ENCODE measurements at regions not wholly inside any gene's neighbourhood (a gene's known extent, or its start where the extent isn't known, plus 50 kb on each side); places are given as distances from the start of the nearest gene placed in this dataset.
"Not testable (repeated sequence)": the region's sequence is repeated elsewhere in the genome, so short reads cannot be mapped to it uniquely, and the experiment has no call there.

DNA sequence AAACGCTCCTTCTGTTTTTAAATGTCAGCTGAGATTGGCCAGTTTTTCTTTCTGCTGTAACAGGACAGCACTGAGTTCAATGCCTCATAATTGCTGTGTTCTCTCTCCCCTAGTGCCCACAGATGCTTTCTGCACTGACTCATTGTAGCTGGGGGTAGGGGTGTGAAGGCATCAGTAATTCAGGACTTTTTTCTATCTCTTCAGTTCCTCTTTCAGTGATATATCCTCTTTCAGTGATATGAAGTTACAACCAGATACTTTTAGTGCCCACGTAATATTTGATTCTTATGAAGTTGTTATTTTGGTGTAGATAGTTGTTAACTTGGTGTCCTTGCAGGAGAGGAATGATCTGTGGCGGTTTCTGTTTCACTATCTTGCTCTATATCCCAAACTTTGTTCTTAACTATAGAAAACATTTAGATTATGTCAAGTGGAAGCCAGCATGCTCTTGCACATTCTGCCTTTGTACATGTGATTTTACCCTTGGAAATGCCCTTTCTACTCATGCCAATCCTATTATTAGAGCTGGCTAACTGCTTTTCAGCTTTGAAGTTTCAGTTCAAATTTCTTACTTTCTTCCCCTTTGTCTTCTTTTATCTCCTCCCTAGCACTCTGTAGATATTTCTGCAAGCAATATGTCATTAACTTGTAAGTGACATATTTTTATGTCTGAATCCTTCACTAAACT, 1258.4 kb downstream of the FAM133A start:
- Histone ChIP-seq H3K27me3 (no peaks in the 10 kb centered on the region), H3K9me3 (no peaks in the 10 kb centered on the region), H3K4me3 (no peak overlapping the region), H3K36me3 (no peaks in the 10 kb centered on the region), H3K4me1 (no peaks in the 10 kb centered on the region), H3K27ac (replicated peaks in 1 of 4) (no peak overlapping the region)
- 69% methylated on average over 3 of the region's 3 CpGs for WGBS
- intact Hi-C loops (cut with DNase I), result no loop called here
- no peak for DNase-seq (ENCODE audit: extremely low spot score)
- TF ChIP-seq EP300 (IDR thresholded peaks at IDR 0.05) (no peak), POLR2AphosphoS5 (IDR thresholded peaks at IDR 0.05) (no peak), POLR2A (IDR thresholded peaks at IDR 0.05; ENCODE audit: low read depth) (no peak)
- TF ChIP-seq, protein P1, sequence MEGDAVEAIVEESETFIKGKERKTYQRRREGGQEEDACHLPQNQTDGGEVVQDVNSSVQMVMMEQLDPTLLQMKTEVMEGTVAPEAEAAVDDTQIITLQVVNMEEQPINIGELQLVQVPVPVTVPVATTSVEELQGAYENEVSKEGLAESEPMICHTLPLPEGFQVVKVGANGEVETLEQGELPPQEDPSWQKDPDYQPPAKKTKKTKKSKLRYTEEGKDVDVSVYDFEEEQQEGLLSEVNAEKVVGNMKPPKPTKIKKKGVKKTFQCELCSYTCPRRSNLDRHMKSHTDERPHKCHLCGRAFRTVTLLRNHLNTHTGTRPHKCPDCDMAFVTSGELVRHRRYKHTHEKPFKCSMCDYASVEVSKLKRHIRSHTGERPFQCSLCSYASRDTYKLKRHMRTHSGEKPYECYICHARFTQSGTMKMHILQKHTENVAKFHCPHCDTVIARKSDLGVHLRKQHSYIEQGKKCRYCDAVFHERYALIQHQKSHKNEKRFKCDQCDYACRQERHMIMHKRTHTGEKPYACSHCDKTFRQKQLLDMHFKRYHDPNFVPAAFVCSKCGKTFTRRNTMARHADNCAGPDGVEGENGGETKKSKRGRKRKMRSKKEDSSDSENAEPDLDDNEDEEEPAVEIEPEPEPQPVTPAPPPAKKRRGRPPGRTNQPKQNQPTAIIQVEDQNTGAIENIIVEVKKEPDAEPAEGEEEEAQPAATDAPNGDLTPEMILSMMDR (IDR thresholded peaks at IDR 0.05), result no peak

DNA sequence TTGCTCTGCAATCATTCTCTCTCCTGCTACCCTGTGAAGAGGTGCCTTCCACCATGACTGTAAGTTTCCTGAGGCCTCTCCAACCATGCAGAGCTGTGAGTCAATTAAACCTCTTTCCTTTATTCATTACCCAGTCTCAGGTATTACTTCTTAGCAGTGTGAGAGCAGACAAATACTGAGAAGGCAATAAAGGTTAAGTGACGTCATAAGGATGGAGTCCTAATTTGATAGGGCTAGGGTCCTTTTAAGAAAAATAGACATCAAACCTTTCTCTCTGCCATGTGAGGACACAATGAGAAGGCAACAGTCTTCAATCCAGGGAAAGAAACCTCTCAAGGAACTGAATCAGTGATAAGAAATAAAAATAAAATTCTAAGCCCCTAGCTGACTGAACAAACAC, 1262.7 kb downstream of the FAM133A start:
- H3K27me3 ChIP-seq, result no peaks in the 10 kb centered on the region
- no peaks in the 10 kb centered on the region for H3K36me3 ChIP-seq
- no peaks in the 10 kb centered on the region for H3K4me1 ChIP-seq
- no peaks in the 10 kb centered on the region for H3K9me3 ChIP-seq
- no peak overlapping the region for H3K4me3 ChIP-seq
- intact Hi-C loops (cut with DNase I), result no loop called here
- 75% methylated on average over 1 of the region's 1 CpG for WGBS
- no peak overlapping the region for H3K27ac ChIP-seq (replicated peaks in 1 of 4)
- TF ChIP-seq POLR2AphosphoS5 (IDR thresholded peaks at IDR 0.05), result no peak
- TF ChIP-seq, protein P1 (IDR thresholded peaks at IDR 0.05), result no peak
- no peak for TF ChIP-seq EP300 (IDR thresholded peaks at IDR 0.05)
- no peak for TF ChIP-seq POLR2A (IDR thresholded peaks at IDR 0.05; ENCODE audit: low read depth)
- DNase-seq (ENCODE audit: extremely low spot score), result no peak

DNA sequence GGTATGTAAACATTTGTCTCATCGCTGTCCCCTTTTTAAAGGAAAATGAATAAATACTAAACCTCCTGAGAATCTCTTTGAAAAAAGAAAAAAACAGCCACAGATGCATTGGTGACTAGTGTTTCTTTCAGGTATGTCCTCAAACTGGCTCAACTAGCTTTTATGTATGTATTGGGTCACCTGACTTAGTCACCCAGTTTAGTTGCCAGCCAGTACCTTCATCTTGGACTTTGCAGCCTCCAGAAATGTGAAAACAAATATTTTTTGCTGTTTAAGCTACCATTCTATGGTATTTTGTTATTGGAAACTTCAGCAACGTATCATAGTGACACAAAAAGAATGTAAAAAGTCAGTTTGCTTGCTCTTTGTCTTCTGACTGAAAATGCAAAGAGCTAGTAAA, 1263.5 kb downstream of the FAM133A start:
- intact Hi-C loops (cut with DNase I), result no loop called here
- no peaks in the 10 kb centered on the region for H3K36me3 ChIP-seq
- DNase-seq (ENCODE audit: extremely low spot score), result no peak
- H3K27ac ChIP-seq (replicated peaks in 1 of 4), result no peak overlapping the region
- no peaks in the 10 kb centered on the region for H3K9me3 ChIP-seq
- no peak for TF ChIP-seq POLR2A (IDR thresholded peaks at IDR 0.05; ENCODE audit: low read depth)
- no peak for TF ChIP-seq EP300 (IDR thresholded peaks at IDR 0.05)
- TF ChIP-seq, protein P1 (IDR thresholded peaks at IDR 0.05), result no peak
- no peak for TF ChIP-seq POLR2AphosphoS5 (IDR thresholded peaks at IDR 0.05)
- WGBS, result 53% methylated on average over 2 of the region's 2 CpGs
- no peaks in the 10 kb centered on the region for H3K4me1 ChIP-seq
- no peaks in the 10 kb centered on the region for H3K27me3 ChIP-seq
- no peak overlapping the region for H3K4me3 ChIP-seq

DNA sequence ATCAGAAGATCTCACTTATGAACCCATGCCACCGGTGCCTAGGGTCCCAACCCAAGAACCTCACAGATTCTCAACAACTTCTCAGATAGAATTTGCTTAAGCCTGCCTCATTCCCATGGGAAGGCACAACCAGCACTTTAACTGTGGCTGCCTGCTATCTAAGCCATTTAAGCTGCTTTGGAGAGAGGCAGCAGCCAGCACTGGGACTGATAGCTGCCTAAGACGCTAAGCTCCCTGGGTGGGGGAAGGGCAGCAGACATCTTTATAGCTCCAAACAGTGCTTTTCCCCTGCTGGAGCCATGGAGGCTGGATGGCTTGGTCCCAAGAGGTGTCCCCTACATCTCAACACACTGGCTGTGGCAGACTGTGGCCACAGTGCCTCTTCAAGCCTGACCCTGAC, 1268.6 kb downstream of the FAM133A start:
- H3K27me3 ChIP-seq, result no peaks in the 10 kb centered on the region
- H3K4me3 ChIP-seq, result no peak overlapping the region
- no peak for TF ChIP-seq POLR2A (IDR thresholded peaks at IDR 0.05; ENCODE audit: low read depth)
- TF ChIP-seq, protein P1 (IDR thresholded peaks at IDR 0.05), result no peak
- no peak for TF ChIP-seq POLR2AphosphoS5 (IDR thresholded peaks at IDR 0.05)
- TF ChIP-seq EP300 (IDR thresholded peaks at IDR 0.05), result no peak
- intact Hi-C loops (cut with DNase I), result no loop called here
- no peaks in the 10 kb centered on the region for H3K9me3 ChIP-seq
- no peaks in the 10 kb centered on the region for H3K4me1 ChIP-seq
- H3K36me3 ChIP-seq, result no peaks in the 10 kb centered on the region
- WGBS, result 65% methylated on average over 2 of the region's 2 CpGs
- H3K27ac ChIP-seq (replicated peaks in 1 of 4), result no peak overlapping the region
- DNase-seq (ENCODE audit: extremely low spot score), result no peak

DNA sequence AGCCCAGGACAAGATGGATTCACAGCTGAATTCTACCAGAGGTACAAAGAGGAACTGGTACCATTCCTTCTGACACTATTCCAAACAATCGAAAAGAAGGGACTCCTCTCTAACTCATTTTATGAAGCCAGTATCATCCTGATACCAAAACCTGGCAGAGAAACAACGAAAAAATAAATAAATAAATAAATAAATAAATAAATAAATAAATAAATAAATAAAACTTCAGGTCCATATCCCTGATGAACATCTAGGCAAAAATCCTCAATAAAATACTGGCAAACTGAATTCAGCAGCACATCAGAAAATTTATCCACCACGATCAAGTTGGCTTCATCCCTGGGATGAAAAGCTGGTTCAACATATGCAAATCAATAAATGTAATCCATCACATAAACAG, 1272.1 kb downstream of the FAM133A start:
- DNase-seq (ENCODE audit: extremely low spot score); H3K36me3 ChIP-seq; H3K9me3 ChIP-seq; H3K27me3 ChIP-seq; H3K4me1 ChIP-seq; H3K4me3 ChIP-seq; intact Hi-C loops (cut with DNase I); H3K27ac ChIP-seq (replicated peaks in 1 of 4): not testable (repeated sequence)
- 77% methylated on average over 3 of the region's 3 CpGs for WGBS
